ENCODE measurements at regions not wholly inside any gene's neighbourhood (a gene's known extent, or its start where the extent isn't known, plus 50 kb on each side); places are given as distances from the start of the nearest gene placed in this dataset.

DNA sequence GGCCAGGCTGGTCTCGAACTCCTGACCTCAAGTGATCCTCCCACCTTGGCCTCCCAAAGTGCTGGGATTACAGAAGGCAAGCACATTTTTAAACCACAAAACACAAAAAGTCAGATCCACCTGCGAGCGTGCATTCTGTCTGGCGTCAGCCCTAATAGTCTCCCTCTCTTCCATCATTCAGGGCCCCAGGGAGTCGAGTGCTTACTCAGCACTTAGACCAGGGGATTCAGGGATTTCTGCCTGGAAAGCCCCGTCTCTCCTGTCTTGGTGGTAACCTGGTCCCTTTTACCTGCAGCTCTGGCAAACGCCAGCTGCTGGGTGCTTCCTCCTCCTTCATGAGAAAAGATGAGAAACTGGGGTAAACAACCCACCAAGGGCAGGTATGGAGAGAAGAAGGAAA lies 443.1 kb downstream of the SOX9 start:
- Histone ChIP-seq H3K9me3 (replicated peaks; ENCODE audit: insufficient read depth, low read length) (no peaks in the 10 kb centered on the region), H3F3A (ENCODE audit: insufficient read depth, low read length) (no peaks in the 10 kb centered on the region; the same call in 1 of the 2 replicates), H4K20me1 (ENCODE audit: insufficient read depth, low read length) (peaks cover 11% of the 10 kb centered on the region; the same call in 1 of the 2 replicates), H2AFZ (ENCODE audit: low read length) (no peak overlapping the region), H3K4me2 (ENCODE audit: low read depth, low read length) (no peak overlapping the region), H3K79me2 (ENCODE audit: low read length) (peaks cover 97% of the 10 kb centered on the region), H3K27me3 (replicated peaks; ENCODE audit: insufficient read depth, low read length) (no peaks in the 10 kb centered on the region), H3K27ac (ENCODE audit: low read length) (no peak overlapping the region), H3K4me1 (ENCODE audit: low read length) (peaks cover 7% of the 10 kb centered on the region; the same call in 1 of the 2 replicates), H3K9ac (ENCODE audit: low read length) (no peak overlapping the region), H3K9me2 (replicated peaks; ENCODE audit: insufficient read depth, low read length) (no peaks in the 10 kb centered on the region), H3K4me3 (ENCODE audit: low read length) (no peak overlapping the region), H3K36me3 (replicated peaks; ENCODE audit: insufficient read depth, low read length) (no peaks in the 10 kb centered on the region)
- no peak for DNase-seq
- TF ChIP-seq EZH2 (optimal IDR thresholded peaks at IDR 0.05; ENCODE audit: low read depth, low read length): no peak
- no peak for TF ChIP-seq EZH2phosphoT487 (IDR thresholded peaks at IDR 0.05; ENCODE audit: low read length)
- TF ChIP-seq, protein P1, sequence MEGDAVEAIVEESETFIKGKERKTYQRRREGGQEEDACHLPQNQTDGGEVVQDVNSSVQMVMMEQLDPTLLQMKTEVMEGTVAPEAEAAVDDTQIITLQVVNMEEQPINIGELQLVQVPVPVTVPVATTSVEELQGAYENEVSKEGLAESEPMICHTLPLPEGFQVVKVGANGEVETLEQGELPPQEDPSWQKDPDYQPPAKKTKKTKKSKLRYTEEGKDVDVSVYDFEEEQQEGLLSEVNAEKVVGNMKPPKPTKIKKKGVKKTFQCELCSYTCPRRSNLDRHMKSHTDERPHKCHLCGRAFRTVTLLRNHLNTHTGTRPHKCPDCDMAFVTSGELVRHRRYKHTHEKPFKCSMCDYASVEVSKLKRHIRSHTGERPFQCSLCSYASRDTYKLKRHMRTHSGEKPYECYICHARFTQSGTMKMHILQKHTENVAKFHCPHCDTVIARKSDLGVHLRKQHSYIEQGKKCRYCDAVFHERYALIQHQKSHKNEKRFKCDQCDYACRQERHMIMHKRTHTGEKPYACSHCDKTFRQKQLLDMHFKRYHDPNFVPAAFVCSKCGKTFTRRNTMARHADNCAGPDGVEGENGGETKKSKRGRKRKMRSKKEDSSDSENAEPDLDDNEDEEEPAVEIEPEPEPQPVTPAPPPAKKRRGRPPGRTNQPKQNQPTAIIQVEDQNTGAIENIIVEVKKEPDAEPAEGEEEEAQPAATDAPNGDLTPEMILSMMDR (IDR thresholded peaks at IDR 0.05; ENCODE audit: low read length): no peak

DNA sequence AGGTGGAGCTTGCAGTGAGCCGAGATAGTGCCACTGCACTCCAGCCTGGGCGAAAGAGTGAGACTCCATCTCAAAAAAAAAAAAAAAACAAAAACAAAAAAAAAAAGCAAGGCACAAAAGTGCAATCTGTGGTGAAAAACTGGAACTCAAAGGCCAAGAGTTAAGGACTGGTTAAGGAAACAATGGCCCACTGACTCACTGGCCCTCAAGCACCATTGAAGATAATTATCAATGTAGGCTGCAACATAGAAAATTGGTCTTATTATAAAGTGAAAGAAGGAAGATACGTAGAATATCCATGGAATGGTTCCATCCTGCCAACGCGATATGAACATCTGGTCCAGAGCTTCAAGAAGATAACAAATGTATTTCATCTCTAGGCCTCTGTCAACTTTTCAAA lies 444.2 kb downstream of the SOX9 start:
- no peaks in the 10 kb centered on the region for H3K9me3 ChIP-seq (replicated peaks; ENCODE audit: insufficient read depth, low read length)
- no peak overlapping the region for H2AFZ ChIP-seq (ENCODE audit: low read length)
- H3F3A ChIP-seq (ENCODE audit: insufficient read depth, low read length): no peaks in the 10 kb centered on the region; the same call in 1 of the 2 replicates
- peaks cover 11% of the 10 kb centered on the region; the same call in 1 of the 2 replicates for H4K20me1 ChIP-seq (ENCODE audit: insufficient read depth, low read length)
- H3K36me3 ChIP-seq (replicated peaks; ENCODE audit: insufficient read depth, low read length): no peaks in the 10 kb centered on the region
- H3K9me2 ChIP-seq (replicated peaks; ENCODE audit: insufficient read depth, low read length): no peaks in the 10 kb centered on the region
- H3K27me3 ChIP-seq (replicated peaks; ENCODE audit: insufficient read depth, low read length): no peaks in the 10 kb centered on the region
- TF ChIP-seq EZH2phosphoT487 (IDR thresholded peaks at IDR 0.05; ENCODE audit: low read length) (no peak), EZH2 (optimal IDR thresholded peaks at IDR 0.05; ENCODE audit: low read depth, low read length) (no peak)
- TF ChIP-seq, protein P1 (IDR thresholded peaks at IDR 0.05; ENCODE audit: low read length): no peak
- no peak overlapping the region for H3K4me3 ChIP-seq (ENCODE audit: low read length)
- peaks cover 97% of the 10 kb centered on the region for H3K79me2 ChIP-seq (ENCODE audit: low read length)
- H3K9ac ChIP-seq (ENCODE audit: low read length): no peak overlapping the region
- no peak overlapping the region for H3K4me2 ChIP-seq (ENCODE audit: low read depth, low read length)
- no peak for DNase-seq
- peaks cover 7% of the 10 kb centered on the region; the same call in 1 of the 2 replicates for H3K4me1 ChIP-seq (ENCODE audit: low read length)
- H3K27ac ChIP-seq (ENCODE audit: low read length): no peak overlapping the region

DNA sequence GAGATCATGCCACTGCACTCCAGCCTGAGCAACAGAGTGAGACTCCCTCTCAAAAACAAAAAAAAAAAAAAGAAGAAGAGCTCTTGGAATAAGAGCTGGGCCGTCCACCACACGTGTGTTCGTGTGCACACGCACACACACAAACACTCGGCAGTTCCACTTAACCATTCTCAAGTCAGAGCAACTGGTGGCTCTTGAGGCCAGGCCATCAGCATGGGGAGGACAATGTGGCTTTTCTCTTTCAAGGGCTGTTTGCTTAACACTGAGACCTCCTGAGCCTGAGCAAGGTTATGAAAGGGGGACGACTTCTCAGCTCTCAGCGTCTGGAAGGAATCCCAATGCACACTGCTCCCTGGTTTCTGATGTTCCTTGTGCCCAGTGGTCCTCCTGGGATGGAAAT lies 444.9 kb downstream of the SOX9 start:
- Histone ChIP-seq H3K27me3 (replicated peaks; ENCODE audit: insufficient read depth, low read length) (no peaks in the 10 kb centered on the region), H3K36me3 (replicated peaks; ENCODE audit: insufficient read depth, low read length) (no peaks in the 10 kb centered on the region), H3K4me1 (ENCODE audit: low read length) (peaks cover 7% of the 10 kb centered on the region; the same call in 1 of the 2 replicates), H3K4me3 (ENCODE audit: low read length) (no peak overlapping the region), H3K4me2 (ENCODE audit: low read depth, low read length) (no peak overlapping the region), H3K79me2 (ENCODE audit: low read length) (peaks cover 97% of the 10 kb centered on the region), H3F3A (ENCODE audit: insufficient read depth, low read length) (no peaks in the 10 kb centered on the region; the same call in 1 of the 2 replicates), H3K9me2 (replicated peaks; ENCODE audit: insufficient read depth, low read length) (no peaks in the 10 kb centered on the region), H3K9ac (ENCODE audit: low read length) (no peak overlapping the region), H4K20me1 (ENCODE audit: insufficient read depth, low read length) (peaks cover 11% of the 10 kb centered on the region; the same call in 1 of the 2 replicates), H3K27ac (ENCODE audit: low read length) (no peak overlapping the region), H3K9me3 (replicated peaks; ENCODE audit: insufficient read depth, low read length) (no peaks in the 10 kb centered on the region), H2AFZ (ENCODE audit: low read length) (no peak overlapping the region)
- TF ChIP-seq EZH2phosphoT487 (IDR thresholded peaks at IDR 0.05; ENCODE audit: low read length) (no peak), EZH2 (optimal IDR thresholded peaks at IDR 0.05; ENCODE audit: low read depth, low read length) (no peak)
- TF ChIP-seq, protein P1 (IDR thresholded peaks at IDR 0.05; ENCODE audit: low read length): no peak
- no peak for DNase-seq
